Stimulated activated naive CD4-positive, alpha-beta T cell (primary cell): ENCODE measurements at regions not wholly inside any gene's neighbourhood (a gene's known extent, or its start where the extent isn't known, plus 50 kb on each side); places are given as distances from the start of the nearest gene placed in this dataset.

ENCODE experiments used
- DNase-seq, 6 experiments: peaks; one replicate each; lab custom pipeline; 2025; lab: John Stamatoyannopoulos, UW

DNA sequence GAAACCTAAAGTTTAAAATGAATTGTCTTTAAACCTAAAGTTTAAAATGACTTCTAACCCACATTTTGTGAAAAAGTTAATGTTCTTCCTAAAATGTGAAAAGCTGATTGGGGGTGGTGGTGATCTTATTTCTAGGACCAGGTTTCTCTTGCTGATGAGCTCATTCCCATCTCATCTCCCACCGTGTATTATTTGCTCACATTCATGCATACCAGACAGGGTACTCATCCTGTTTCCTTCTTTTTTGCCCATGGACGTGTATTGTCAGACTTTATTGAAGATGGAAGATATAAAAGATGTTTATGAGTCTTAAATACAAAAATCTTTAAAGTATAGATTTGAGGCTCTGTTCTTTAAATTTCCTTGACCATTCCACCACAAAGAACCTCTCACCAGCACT is 70.1 kb upstream of the MPHOSPH6 start:
- no peak for DNase-seq

DNA sequence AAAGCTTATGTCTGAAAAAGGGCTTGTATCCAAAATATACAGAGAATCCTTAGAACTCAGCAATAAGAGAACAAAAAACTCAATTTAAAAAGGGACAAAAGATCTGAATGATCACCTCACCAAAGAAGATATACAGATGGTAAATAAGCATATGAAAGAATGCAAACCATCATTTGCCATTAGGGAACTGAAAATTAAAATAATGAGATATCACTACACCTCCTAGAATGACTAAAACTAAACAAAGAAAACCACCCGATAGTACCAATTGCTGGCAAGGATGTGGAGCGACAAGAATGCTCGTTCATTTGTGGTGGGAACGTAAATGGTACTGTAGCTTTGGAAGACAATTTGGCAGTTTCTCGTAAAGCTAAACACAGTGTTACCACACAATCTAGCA is 66.9 kb upstream of the MPHOSPH6 start:
- DNase-seq, result no peak

DNA sequence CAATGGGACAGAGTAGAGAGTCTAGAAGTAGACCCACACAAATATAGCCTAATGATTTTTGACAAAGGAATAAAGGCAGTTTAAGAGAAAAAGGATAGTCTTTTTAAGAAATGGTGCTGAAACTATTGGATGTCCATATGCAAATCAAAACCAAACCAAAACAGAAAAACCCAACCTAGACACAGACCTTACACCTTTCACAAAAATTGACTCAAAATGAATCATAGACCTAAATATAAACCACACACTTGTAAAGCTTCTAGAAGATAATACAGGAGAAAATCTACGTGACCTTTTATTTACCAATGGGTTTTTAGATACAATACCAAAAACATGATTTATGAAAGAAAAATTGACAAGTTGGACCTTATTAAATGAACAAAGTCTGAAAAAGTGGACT is 66.4 kb upstream of the MPHOSPH6 start:
- no peak for DNase-seq

DNA sequence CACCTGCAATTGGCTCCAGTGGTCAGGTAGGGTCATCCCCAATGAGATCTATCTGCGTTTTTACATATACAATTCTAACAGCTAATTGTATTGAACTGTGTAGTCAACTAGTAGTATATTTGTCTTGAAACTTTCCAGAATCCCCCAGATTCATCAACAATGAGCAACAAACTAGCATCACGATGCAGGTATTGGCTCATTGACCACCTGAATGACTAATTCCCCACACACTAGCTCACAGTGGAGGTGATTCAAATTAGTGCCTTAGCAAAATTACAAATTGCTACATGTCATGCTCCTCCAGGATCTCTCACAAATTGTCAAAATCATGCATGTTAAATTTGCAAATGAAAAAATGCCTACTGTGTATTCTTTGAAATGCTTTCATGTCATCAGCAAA is 62.8 kb upstream of the MPHOSPH6 start:
- DNase-seq, result no peak

DNA sequence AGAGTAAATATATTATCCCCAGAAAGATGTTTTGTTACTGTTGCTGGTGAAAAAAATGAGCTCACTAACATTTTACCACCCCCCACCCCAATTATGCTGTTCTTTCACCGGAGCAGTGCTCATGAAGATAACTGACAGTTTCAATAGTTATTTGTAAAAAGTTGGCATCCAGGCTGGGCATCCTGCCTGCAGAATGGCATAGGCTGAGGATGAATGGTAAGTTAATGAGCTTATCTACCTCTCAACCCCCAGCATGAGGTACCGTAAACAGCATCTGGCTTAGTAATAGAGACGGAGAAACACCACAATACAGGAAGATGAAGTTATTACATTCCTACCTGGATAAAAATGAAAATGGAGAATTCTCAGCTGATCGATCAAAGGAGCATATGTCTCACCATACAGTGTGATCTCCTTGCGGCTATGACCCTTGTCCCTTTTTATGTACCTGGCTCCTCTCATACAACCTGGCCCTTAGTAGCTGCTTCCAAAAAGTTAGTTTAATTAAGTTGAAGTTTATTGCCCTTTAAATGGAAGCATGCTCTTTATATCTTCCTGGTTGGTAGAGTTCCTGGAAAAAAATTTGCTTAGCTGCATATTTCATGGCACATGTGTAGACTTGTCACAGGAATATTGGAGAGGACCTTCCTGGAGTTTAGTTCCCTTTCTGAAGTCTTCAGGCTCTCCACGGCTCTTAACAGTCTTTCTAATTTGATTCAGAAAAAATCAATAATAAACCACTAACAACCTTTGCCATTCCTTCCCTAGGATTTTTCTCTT is 61.2 kb upstream of the MPHOSPH6 start:
- DNase-seq, result no peak

DNA sequence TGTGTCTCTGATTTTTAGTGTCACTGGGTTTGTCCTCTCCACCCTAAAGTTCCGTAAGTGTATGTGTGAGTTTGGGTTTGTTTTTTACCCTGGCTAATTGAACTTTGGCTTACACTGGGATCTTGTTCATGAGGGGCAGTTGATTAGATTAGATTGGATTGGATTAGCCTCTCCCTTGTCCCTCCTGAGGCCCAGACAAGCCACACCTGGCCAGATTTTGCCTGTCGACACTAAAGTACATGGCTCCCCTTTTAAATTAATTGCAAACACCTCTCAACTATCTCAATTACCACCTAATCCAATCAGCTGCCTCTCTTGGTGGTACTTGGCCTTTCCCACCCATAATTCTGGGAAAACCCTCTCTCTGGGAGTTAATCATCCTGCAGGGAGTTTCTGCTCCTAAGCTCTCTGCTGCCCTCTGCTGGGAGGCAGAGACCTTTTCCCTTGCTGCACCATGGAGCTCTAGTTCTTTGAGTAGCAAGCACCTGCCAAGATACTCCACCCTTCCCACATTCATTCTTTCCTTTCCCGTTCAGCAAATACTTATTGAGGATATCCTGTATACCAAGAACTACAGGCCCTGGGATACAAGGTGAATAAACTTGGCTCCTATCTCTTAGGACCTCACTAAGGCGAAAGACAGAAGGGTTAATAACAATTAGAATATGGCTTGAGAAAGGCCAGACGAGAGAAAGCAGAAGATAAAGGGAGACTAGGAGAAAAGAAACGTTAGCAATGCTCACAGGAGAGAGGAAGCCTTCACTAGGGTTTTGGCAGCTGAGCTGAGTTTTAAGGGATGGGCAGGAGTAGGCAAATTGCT is 60.0 kb upstream of the MPHOSPH6 start:
- DNase-seq, result peak; percentile 6 to 53 (median 34)

DNA sequence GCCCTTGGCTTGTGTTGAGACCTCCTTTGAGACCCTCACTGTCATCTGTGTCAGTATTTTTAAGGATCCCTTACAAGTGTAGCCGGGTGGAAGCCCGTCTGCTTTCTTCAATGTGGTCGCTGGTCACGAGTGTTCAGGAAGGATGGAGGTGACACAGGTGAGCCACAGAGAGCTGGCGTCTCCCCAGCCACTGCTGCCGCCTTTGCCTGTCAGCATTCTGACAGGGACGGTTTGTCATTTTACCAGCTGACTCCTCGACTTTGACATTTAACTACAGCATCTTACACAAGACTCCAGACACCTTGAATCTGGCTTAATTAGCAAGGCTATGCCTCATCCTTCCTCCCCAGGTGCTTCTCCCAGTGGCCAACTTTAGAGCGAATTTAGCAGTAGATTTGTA is 56.3 kb upstream of the MPHOSPH6 start:
- DNase-seq, result no peak

DNA sequence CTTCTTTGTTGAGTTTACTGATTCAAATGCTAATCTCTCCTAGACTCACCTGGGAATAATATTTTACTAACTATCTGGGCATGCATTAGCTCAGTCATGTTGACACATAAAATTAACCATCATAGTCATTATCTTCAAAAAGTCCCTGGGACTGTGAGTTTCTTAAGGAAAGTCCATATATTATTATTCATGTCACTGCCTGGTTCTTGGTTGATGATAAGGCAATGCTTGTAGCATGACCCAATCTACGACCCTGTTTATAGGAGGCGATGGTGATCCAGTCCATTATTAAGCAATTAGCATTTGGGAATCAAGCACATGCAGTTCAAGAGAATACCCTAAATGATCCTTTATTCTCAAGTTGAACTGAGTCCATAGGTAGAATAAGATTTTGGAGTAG is 54.8 kb upstream of the MPHOSPH6 start:
- no peak for DNase-seq

DNA sequence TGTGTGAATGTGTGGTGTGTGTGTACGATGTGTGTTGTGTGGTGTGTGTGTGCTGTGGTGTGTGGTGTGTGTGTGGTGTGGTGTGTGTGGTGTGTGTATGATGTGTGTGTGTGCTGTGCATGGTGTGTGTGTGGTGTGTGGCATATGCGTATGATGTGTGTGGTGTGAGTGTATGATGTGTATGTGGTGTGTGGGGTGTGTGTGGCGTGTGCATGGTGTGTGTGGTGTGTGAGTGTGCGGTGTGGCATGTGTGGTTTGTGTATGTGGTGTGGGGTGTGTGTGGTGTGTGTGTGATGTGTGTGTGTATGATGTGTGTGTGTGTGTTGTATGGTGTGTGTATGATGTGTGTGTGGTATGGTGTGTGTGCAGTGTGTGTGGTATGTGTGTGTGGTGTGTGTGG is 50.5 kb upstream of the MPHOSPH6 start:
- DNase-seq, result no peak
